Activated CD4-positive, alpha-beta T cell treated with anti-CD3 and anti-CD28 coated beads, Interleukin-2, Interleukin-6, amounts not matched to agents 100 ng/mL and 50 ng/mL, durations not matched to agents 16 hours and 8 hours (primary cell): ENCODE measurements at regions not wholly inside any gene's neighbourhood (a gene's known extent, or its start where the extent isn't known, plus 50 kb on each side); places are given as distances from the start of the nearest gene placed in this dataset.
"Not testable (repeated sequence)": the region's sequence is repeated elsewhere in the genome, so short reads cannot be mapped to it uniquely, and the experiment has no call there.

Source experiments
- DNase-seq: peaks from one replicate; pipeline ENCODE4 v3.0.0-alpha.2; 2020

DNA sequence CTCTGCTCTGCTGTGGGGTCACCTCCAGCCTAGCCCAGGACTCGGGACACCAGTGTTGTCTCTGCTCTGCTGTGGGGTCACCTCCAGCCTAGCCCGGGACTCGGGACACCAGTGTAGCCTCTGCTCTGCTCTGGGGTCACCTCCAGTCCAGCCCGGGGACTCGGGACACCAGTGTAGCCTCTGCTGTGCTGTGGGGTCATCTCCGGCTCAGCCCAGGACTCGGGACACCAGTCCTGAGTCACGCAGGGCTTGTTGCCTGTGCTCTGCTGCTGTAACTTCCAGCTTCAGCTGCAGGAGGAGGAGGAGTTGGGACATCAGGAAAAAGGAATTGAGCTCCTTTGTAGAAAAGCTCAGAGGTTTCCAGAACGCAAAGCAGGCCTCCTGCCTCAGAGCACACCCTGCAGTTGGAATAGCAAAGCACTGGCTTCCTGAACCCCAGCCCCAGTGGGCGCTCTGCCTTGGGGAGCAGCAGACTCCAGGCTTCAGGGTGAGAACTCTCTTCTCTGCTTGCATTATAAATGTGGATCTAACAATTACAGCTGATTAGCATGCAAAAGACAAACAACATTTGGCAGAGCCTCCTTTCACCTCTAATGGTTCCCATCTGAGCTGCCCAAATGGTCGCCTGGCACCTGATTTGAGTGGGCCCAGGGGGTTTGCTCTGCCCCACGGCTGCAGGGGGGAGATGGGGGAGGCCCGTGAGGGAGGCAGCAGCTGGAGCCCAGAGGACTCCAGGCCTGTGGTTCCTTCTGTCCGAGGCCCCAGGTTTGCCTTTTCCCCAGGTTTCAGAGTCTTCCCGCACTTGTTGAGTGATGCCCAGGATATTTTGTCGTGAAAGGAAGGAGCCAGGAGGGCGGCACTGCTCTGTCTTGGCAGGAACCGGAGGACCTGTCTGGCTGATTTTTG, 323.7 kb downstream of the ADGRD1 start:
- not testable (repeated sequence) for DNase-seq

- not testable (repeated sequence) for DNase-seq
Observed at GRCh38 chr12:131278451-131279115, 324.9 kb downstream of the ADGRD1 start.

DNA sequence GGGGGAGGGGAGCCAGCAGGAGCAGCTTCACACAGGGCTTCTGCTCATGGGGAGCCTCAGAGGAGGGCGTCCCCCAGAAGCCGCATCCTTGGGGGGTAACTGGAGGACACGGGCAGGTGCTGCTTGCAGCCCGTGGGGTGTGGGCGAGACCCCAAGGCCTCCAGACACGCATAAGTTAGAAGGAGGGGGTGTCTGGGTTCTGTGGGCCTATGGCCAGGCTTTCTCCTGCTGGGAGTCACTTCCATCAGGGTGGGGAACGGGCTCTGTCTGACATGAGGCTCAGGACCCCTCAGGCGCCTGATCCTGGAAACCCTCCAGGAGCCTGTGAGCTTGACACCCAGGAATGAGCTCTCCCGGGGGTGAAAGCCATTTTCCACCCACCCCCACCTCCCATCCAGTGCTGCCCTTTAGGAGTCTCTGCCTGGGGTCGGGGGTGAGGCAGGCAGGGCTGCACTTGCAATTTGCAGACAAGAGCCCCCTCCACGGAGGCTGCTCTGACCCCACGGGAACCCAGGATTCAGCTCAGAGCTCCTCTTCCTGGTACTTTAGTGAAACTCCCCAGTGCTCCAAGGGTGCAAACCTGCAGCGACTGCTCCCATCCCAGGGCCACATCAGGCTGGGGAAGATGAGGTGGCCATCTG, 325.7 kb downstream of the ADGRD1 start:
- DNase-seq, result no peak

GRCh38 chr12:131280426-131280825, 326.7 kb downstream of the ADGRD1 start:
- DNase-seq, result no peak

DNA sequence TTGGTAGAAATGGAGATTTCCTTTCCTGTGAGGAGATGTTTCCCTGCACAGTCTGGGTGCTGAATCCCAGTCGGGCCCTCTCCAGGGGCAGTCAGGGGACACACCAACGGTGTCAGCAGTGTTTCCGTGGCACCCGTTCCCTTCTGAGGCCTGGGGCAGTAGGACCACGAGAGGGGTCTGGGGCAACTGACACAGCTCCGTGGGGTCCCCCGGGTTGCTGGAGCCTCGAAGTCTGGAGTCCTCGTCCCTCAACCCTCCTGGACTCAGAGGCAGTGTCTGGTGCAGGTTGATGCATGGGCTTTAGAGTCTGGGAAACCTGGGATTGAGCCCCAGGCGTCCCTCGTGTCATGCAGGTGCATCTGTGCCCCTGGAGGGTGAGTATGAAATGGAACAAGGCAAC, 327.3 kb downstream of the ADGRD1 start:
- no peak for DNase-seq

DNA sequence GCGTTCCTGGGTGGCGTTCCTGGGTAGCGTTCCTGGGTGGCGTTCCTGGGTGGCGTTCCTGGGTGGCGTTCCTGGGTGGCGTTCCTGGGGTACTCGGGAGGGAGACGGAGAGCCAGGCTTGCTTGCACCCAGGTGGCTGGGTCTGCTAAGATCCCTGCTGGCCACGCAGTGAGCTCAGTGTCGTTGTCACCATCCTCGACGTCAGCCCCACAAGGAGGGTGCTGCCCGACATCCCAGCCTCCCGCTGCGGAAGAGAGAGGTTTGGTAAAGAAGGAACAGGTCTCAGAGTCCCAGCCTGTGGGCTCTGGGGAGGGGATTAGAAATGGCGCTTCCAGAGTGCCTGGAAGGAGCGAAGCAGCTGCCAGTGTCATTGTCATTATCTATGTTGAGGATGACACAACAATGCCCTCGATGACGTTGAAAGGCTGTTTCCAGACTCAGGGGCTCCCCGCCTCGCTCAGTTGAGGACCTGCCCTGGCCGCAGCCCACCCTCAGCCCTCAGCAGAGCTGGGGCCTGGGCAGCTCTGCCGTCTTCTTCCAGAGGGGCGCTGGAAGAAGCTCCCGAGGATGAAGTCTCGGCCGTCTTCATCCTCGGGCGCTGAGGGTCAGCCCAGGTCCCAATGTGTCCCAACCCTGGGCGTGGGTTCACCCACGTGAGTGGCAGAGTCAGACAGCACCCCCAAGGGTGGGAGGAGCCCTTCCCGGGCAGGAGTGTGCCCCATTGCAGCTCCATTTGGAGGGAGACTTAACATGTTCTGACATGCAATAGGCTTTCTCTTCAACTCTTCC, 328.8 kb downstream of the ADGRD1 start:
- no peak for DNase-seq

DNA sequence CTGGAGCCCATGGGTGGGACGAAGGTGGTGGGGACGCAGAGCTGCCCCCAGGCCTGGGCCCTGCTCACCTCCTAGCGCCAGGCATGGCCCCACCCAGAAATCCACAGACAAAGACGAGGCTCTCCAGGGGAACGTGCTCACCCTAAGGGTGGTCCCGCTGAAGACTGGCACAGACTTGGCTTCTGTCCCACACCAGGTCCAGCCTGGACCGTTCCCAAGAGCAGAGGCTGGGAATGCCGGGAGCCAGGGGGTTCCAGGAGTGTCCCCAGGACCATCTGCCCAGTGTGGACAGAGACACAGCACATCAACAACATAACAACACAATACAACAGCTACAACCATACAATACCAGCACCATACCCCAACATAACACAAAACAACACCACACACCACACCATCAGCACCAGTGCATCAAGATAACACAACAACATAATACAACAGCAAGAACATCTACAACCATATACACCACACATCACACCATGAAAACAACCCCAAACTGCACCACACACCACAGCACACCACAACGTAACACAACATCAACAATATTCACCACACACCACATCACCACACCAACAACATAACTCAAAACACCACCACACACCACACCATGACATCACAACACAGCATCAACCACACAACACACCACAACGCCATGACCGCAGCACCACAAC, 329.6 kb downstream of the ADGRD1 start:
- no peak for DNase-seq

DNA sequence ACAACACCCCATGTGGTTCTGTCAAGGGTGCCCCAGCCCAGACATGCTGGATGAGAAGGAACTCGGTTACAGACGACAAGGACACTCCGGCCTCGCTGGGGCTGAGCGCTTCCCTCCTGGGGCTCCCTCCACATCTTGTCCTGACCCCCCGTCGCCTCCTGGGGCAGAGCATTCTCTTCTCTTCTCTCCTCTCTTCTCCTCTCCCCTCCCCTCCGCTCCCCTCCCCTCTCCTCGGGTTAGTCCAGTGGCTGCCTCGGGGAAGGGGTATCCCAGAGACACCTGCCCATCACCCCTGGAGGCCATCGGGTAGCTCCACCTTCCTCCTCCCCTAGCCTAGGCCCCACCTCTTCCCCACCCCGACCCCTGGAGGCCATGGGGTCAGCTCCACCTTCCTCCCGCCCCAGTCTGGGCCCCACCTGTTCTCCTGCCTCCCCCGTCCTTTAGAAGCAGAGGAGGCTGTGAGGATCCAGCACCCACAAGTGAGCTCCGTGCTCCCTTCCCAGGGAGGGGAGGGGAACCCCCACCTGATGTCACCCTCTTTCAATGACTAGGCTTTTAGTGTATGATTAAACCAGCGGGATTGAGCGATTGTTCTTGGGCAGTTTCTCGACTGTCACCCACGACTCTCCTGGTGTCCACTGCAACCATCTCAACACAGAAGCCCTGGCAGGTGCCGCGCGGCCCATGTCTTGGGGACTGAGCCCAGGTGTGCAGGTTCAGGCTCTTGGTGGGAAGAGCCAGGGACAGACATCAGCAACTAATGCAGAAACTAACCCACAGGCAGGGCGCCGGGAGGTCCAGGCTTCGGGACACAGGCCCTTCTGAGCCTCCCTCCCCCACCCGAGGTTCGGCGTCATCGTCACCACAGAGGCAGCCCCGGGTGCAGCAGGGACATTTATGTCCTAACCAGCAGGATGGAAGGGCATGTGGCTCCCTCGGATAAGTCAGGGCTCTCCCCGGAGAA, 330.4 kb downstream of the ADGRD1 start:
- DNase-seq, result not testable (repeated sequence)

DNA sequence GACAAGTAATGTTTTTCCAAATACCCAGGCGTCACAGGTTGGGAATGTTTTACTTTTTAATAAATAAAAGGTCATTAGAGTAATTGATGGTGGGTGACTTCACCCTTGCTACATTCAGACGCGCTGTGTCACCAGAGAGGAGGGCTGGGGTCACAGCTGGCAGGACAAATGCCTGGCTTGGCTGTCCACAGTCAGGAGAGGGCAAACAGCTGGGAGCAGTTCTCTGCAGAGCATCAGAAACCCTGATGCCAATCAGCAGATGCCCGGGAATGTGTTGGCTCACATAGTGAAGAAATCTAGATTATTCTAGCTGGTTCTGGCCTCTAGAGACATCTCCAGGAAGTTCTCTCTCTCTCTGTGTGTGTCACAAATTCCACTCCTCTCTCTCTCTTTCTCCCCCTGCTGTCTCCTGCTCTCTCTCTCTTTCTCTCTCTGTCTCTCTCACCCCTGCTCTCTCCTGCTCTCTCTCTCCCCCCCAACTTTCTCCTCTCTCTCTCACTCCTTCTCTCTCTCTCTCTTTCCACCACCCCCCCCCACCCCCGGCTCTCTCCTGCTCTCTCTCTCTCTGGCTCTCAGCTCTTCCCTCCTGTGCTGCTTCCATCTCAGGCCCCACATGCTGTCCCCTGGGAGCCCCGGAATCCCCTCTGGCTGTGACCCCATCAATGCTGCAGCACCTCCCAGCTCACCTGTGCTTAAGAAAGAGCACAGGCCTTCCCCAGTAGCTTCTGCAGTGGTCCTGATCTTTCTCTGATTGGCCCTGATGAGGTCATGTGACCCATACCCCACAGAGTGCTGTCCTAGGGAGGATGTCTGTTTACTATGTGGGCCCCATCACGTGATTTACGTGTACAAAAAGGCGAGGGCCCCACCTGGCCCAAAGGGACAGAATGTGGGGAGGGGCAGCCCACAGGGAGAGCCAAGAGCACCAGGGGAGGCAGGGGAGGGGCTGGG, 331.5 kb downstream of the ADGRD1 start:
- DNase-seq, result not testable (repeated sequence)

DNA sequence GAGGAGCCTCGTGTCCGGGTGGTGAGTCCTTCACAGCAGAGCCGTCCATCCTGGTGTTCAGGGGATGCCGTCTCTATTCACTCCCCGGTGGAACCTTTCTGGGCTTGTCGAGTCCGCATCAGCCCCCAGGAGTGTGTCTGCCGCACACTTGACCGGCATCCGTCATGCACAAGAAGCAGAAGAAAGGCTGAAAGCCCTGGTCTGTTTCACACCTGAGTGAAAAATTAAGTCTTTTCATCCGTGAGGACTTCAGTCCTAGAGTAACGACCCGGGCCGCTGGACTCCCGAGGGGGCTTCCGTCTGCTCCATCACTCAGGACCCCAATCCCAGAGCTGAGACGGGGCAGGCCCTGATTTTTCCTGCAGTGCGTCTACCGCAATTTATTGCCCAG, 332.2 kb downstream of the ADGRD1 start:
- not testable (repeated sequence) for DNase-seq

DNA sequence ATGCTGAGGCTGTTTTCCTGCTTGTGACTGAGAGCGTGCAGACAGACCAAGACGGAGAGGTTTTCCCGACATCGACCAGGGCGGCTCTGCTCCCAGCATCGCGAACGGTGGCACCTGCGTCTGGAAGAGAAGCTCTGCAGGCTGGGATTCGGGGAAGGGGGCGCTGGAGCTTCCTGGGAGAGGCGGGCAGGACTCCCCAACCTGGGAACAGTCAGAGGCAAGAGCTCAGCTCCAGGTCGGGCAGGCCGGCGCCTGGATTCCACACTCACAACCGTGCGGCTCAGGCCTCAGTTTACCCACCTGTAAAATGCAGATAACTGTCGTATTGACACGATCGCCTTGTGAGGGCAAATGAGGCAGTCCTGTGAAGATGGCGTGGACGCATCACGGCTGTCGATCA, 332.6 kb downstream of the ADGRD1 start:
- not testable (repeated sequence) for DNase-seq

DNA sequence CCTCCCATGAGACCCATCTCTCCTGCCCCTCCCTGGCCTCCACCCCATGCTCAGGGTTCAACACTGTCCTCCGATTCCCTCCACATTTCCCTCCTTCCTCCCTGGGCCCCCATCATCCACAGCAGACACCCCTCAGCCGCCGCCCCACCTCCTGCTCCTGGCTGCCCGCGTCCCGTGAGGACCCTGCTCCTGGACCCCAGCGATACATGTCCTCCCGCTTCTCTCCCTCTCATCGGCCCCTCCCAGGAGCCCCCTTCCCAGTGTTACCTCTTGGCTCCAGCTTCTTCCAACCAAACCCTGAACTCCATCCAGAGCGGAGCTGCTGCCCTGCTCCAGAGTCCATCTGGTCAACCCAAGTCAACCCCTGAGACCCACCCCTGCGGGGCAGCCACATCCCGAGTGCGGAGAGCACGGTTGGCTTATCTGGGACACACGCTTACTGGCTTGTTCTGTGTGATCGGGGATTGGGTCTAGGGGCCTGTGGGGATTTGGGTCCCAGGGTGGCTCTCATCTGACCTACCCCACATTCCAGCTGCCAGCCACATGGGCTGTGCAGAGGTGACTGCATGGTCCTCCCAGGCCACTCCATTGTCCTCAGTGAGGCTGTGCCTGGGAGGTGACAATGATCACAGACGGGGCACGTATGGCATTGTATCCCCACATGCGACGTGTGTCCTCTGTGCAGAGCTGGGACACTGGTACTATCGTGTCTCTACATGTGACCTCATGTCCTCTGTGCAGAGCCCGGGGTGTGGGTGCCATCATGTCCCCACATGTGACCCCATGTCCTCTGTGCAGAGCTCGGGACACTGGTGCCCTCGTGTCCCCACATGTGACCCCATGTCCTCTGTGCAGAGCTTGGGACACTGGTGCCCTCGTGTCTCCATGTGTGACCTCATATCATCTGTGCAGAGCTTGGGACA, 333.6 kb downstream of the ADGRD1 start:
- DNase-seq, result no peak

- DNase-seq, result no peak
Observed at GRCh38 chr12:131287938-131288764, 334.4 kb downstream of the ADGRD1 start.

- DNase-seq, result not testable (repeated sequence)
Observed at GRCh38 chr12:131288765-131289695, 335.3 kb downstream of the ADGRD1 start.

GRCh38 chr12:131289807-131290206, 336.1 kb downstream of the ADGRD1 start:
- not testable (repeated sequence) for DNase-seq

DNA sequence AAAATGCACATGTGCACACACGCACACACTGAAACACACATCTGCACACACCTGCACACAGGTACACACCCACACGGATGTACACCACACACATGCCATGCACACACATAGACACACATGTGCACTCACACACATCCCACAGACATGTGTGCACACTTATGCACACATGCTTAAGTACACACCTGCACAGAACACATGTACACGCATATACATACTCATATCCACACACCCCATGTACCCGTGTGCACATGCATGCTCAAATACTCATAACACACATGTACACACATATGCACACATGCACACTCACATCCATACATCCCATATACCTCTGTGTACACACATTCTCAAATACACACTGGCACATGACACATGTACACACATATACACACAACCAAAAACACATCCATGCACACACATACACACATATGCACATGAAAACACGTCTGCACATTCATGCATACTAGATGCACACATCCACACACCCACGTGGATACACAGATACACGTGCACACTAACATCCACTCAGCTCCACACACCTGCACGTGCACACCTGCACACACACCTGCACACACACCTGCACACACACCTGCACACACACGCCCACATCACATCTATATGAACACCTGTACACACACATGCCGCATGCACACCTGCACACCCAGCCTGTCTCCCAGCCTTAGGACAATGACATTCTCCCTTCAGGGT, 336.7 kb downstream of the ADGRD1 start:
- DNase-seq, result no peak
